Fibroblast of mammary gland (primary cell): ENCODE measurements at regions not wholly inside any gene's neighbourhood (a gene's known extent, or its start where the extent isn't known, plus 50 kb on each side); places are given as distances from the start of the nearest gene placed in this dataset.

Experiments used
- DNase-seq: peaks from one replicate; pipeline ENCODE4 v3.0.0-alpha.2; 2010; ENCODE audit warnings: low read depth
- H3K4me3 ChIP-seq: 2 replicates; pipeline ENCODE4 v1.5.1; 2011; ENCODE audit warnings: low read depth, mild to moderate bottlenecking, low read length, moderate library complexity; ENCODE audit not compliant: control insufficient read depth
- TF ChIP-seq, protein P1 (sequence below): conservative IDR thresholded peaks from 2 replicates; pipeline ENCODE4 v1.5.1; 2011; ENCODE audit warnings: low read depth, low read length, inconsistent platforms; ENCODE audit not compliant: control insufficient read depth, insufficient read depth

DNA sequence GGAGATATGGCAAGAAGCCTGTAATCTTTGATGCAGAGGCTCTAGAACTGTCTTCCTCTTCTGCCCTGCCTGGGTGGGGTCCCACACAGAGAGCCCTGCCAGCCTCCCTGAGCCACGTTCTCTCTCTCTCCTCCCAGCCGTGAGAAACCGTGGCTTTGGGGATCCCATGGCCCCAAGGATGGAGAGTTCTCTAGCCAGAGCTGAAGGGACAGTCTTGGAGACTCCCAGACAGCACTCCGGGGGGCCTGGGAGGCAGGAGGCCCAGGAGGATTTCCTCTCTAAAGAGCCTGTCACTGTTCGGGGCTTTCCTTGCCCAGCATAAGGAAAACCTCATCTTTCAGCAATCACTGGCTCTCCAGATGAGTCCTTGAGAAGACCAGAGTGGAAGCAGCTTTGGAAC lies 227.1 kb downstream of the ARHGAP12 start:
- H3K4me3 ChIP-seq, result no peak overlapping the region
- no peak for DNase-seq
- TF ChIP-seq, protein P1, sequence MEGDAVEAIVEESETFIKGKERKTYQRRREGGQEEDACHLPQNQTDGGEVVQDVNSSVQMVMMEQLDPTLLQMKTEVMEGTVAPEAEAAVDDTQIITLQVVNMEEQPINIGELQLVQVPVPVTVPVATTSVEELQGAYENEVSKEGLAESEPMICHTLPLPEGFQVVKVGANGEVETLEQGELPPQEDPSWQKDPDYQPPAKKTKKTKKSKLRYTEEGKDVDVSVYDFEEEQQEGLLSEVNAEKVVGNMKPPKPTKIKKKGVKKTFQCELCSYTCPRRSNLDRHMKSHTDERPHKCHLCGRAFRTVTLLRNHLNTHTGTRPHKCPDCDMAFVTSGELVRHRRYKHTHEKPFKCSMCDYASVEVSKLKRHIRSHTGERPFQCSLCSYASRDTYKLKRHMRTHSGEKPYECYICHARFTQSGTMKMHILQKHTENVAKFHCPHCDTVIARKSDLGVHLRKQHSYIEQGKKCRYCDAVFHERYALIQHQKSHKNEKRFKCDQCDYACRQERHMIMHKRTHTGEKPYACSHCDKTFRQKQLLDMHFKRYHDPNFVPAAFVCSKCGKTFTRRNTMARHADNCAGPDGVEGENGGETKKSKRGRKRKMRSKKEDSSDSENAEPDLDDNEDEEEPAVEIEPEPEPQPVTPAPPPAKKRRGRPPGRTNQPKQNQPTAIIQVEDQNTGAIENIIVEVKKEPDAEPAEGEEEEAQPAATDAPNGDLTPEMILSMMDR, result no peak

GRCh38 chr10:31700181-31700611 lies 228.4 kb downstream of the ARHGAP12 start:
- no peak overlapping the region for H3K4me3 ChIP-seq
- DNase-seq, result no peak
- TF ChIP-seq, protein P1, result no peak

GRCh38 chr10:31698181-31698830 lies 230.3 kb downstream of the ARHGAP12 start:
- TF ChIP-seq, protein P1, result no peak
- peak overlapping the region; percentile 17 for H3K4me3 ChIP-seq
- DNase-seq, result peak; percentile 96

GRCh38 chr10:31697271-31698180 lies 231.1 kb downstream of the ARHGAP12 start:
- TF ChIP-seq, protein P1, result no peak
- peak; percentile 90 for DNase-seq
- peak overlapping the region; percentile 17 for H3K4me3 ChIP-seq

GRCh38 chr10:31694929-31695837 lies 233.4 kb downstream of the ARHGAP12 start:
- peak; percentile 89 for DNase-seq
- TF ChIP-seq, protein P1, result no peak
- H3K4me3 ChIP-seq, result no peak overlapping the region

- no peak for DNase-seq
- TF ChIP-seq, protein P1, result no peak
- no peak overlapping the region for H3K4me3 ChIP-seq
Observed at GRCh38 chr10:31694126-31694685, 234.4 kb downstream of the ARHGAP12 start.
